Gastroesophageal sphincter (tissue), 3 donors: ENCODE measurements at regions not wholly inside any gene's neighbourhood (a gene's known extent, or its start where the extent isn't known, plus 50 kb on each side); places are given as distances from the start of the nearest gene placed in this dataset.

Experiments used
- CTCF ChIP-seq, 4 experiments: fragments of 200-600 bp in 2 of 4; fragments of 450-650 bp in 2 of 4; sonication (generic) in 1 of 4; IDR thresholded peaks; one replicate each; pipeline ENCODE4 v1.5.1; 2017 to 2019; ENCODE audit warnings: antibody characterized with exemption in 4 of 4, mild to moderate bottlenecking in 2 of 4, moderate library complexity in 2 of 4
- POLR2A ChIP-seq, 2 donors: fragments of 450-650 bp; IDR thresholded peaks; one replicate each; pipeline ENCODE4 v1.6.1; 2017; ENCODE audit warnings: antibody characterized with exemption in 2 of 2, mild to moderate bottlenecking in 2 of 2, moderate library complexity in 1 of 2

GRCh38 chr2:183825710-183826109 lies 701.5 kb downstream of the NUP35 start:
- TF ChIP-seq CTCF (IDR thresholded peaks at IDR 0.05) (no peak), POLR2A (IDR thresholded peaks at IDR 0.05) (no peak)
